HG03045 (cell line): ENCODE measurements at regions not wholly inside any gene's neighbourhood (a gene's known extent, or its start where the extent isn't known, plus 50 kb on each side); places are given as distances from the start of the nearest gene placed in this dataset.
A peak's percentile ranks its signal among the peaks of the same experiment; 100 is the strongest.

Experiments
- ATAC-seq: cut with Tn5 transposase; IDR thresholded peaks from one replicate; pipeline ENCODE4 v1.9.1; 2021; ENCODE audit warnings: mild to moderate bottlenecking, moderate library complexity; ENCODE audit not compliant: unreplicated experiment

GRCh38 chr10:60666221-60666620, 112.1 kb upstream of the CDK1 start:
- no peak for ATAC-seq

GRCh38 chr10:60664859-60665258, 113.4 kb upstream of the CDK1 start:
- no peak for ATAC-seq

- ATAC-seq, result no peak
Observed at GRCh38 chr10:60663850-60664249, 114.4 kb upstream of the CDK1 start.

- ATAC-seq, result no peak
Observed at GRCh38 chr10:60662917-60663614, 115.2 kb upstream of the CDK1 start.

DNA sequence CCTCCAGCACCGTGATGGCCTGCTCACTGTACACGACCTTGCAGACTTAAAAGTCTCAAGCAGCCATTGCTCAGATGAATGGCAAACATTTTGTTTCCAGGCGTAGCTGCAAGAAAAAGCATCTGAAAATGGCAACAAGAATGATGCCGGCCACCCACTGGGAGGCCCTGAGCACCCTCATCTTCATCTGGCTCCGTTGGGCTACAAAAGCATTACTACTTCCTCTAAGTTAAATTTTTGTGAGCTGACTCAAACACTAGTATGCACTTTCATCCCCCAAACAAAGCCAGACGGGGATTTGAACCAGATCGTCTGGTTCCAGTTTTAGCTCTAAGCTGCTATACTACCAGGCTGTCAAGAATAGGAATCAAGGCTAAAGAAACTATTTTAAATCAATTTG, 116.6 kb upstream of the CDK1 start:
- ATAC-seq, result no peak

- ATAC-seq, result no peak
Observed at GRCh38 chr10:60660625-60661024, 117.7 kb upstream of the CDK1 start.

DNA sequence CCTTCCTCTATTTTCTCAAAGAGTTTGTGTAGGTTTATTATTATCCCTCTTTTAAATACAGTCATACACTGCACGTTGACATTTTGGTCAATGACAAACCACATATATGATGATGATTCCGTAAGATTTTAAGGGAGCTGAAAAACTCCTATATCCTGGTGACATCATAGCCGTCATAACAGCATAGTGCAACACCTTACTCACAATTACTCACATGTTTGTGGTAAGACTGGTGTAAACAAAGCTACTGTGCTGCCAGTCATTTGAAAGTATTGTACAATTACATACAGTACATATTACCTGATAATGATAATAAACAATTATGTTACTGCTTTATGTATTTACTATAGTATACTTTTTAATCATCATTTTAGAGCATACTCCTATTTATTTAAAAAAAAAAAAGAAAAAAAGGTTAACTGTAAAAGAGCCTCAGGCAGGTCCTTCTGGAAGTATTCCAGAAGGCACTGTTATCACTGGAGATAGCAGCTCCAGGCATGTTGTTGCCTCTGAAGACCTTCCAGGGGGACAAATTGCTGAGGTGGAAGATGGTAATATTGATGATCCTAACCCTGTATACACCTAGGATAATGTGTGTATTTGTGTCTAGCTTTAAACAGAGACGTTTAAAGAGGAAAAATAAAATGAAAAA, 123.3 kb upstream of the CDK1 start:
- ATAC-seq, result no peak

GRCh38 chr10:60652628-60653027, 125.7 kb upstream of the CDK1 start:
- peak; percentile 73 for ATAC-seq

- ATAC-seq, result no peak
Observed at GRCh38 chr10:60650378-60650800, 127.9 kb upstream of the CDK1 start.

GRCh38 chr10:60649485-60650377, 128.5 kb upstream of the CDK1 start:
- ATAC-seq, result no peak

DNA sequence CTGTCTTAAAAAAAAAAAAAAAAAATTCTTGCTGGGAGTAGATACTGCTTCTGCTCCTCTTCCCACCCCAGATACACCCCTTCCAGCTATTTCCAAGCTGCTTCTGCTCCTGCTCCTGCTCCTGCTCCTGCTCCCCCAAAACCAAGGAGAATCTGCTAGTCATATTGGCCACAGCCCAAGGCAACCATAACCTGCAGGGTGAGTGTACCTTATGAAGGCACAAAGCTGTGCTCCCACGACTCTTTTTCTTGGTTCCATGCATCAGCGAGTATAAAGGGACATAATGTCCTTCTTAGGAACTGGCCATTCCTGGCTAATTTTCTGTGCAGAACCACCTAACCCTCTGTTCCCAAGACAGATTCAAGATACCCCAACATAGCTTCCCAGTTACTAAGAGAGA, 129.5 kb upstream of the CDK1 start:
- no peak for ATAC-seq

DNA sequence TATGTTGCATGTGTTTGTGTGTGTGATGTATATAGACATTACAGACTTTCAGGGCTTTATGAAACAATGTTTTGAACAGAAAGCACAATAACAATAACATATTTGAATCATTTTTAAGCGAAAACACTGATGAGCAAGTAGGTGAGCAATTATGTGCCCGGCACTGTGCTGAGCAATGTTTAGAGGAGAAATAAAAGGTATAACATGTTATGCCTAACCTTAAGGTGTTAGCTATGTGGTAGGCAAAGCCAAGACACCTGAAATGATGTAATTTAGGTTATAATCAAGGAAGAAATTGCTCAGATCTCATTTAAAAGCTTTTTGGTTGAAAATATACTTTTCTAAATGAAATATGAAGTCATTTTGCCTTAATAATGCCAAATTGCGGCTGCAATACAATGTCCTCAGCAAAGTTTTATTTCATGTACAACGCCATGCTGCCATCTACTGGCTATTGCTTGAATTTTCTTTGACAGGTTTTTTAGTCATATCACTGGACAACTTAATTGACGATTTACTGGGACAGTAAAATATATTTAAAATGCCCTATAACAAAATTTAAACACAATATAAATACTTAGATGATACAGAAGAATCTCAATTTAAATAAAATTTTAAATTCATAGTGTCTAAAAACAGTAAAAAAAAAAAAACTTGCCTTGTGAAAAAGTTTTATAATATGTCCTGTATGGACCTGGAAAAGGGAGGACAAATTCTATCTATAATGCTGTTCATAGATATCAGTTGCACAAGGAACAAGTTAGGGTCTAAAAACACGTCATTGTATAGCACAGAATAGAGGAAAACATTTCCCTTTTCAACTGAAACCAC, 131.1 kb upstream of the CDK1 start:
- peak; percentile 48 for ATAC-seq

GRCh38 chr10:60645980-60646379, 132.3 kb upstream of the CDK1 start:
- ATAC-seq, result no peak

DNA sequence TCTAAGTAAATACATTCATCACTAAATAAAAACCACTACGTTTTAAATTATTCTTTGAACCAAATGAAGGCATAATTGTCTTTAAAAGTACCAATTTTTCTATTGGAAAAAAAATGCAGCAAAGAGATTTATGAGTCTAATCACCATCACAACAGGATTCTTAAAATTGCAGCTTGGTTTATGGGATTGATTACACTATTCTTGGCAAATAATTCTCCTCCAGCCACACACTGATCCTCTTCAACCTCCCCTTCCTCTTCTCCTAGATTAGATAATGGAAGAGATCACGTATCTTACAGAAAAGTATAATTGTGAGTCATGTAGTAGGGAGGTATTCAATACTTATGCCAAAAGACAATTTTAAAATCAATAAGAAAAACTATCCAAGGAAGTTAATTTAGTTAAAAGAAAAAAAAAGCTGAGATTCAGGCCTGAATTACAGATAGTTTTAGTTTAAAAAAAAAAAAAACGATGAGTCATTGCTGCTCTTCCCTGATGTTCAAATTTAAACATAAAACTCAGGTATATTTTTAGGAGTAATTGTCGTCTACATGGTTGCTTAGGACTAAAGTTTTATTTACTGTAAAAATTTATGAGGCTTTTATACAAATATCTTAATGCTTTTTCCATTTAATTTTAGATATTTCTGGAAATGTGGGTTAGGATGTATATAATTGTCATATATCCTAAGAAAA, 133.7 kb upstream of the CDK1 start:
- ATAC-seq, result no peak

DNA sequence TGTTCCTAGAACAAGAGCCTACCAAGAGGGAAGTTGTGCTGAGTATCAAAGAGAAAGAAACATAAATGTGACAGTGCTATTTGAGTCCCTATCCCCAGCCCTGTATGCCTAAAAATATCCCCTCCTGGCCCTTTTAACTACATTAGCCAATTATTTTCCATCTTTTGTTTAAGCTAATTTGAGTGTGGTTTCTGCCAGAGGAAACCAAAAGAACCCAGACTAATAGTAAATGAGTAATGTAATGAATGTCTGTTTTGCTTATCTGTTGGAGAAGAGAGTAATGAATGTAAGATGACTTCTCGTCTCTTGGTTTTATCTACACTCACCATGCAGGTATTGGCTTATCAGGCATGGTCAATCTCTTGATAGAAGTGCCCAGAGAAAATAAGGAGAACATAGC, 134.4 kb upstream of the CDK1 start:
- ATAC-seq, result no peak

DNA sequence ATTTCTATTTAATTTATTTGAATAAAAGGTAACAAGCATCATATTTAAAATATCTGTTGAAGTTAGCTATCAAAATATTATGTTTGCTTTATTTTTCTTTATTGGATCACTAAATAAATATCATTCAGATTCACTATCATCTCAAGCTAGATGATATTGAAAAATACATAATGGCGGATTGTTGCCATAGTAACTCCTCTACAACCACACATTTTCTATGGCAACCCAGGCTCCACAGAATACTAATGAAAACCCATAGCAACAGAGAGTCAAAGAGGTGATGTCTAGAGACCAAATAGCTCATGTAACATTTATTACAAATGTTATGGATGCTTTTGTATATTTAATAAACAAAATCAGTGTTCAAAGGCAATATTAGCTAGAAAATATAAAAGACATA, 148.9 kb upstream of the CDK1 start:
- ATAC-seq, result no peak

- no peak for ATAC-seq
Observed at GRCh38 chr10:60627778-60628748, 150.2 kb upstream of the CDK1 start.

- ATAC-seq, result no peak
Observed at GRCh38 chr10:60626037-60626436, 152.2 kb upstream of the CDK1 start.

GRCh38 chr10:60623627-60624026, 154.7 kb upstream of the CDK1 start:
- no peak for ATAC-seq
